GM23338 (cell line): ENCODE measurements at regions not wholly inside any gene's neighbourhood (a gene's known extent, or its start where the extent isn't known, plus 50 kb on each side); places are given as distances from the start of the nearest gene placed in this dataset.
A peak's percentile ranks its signal among the peaks of the same experiment; 100 is the strongest.

Experiments
- ATAC-seq: fragments of 200-7000 bp; cut with Tn5 transposase; 3 replicates; pipeline ENCODE4 v1.9.1; 2020
- DNase-seq: peaks from one replicate; pipeline ENCODE4 v3.0.0-alpha.2; 2015; ENCODE audit warnings: low spot score
- H2AFZ ChIP-seq: fragments of 200-600 bp; sonication (generic); 2 replicates; pipeline ENCODE4 v1.8.0; 2016; ENCODE audit warnings: antibody characterized with exemption, mild to moderate bottlenecking, moderate library complexity
- H3F3A ChIP-seq: fragments of 200-600 bp; sonication (generic); replicated peaks from 2 replicates; pipeline ENCODE4 v1.8.0; 2017; ENCODE audit warnings: antibody characterized with exemption, mixed run types, low read depth
- H3K27ac ChIP-seq: fragments of 200-600 bp; sonication (generic); 2 replicates; pipeline ENCODE4 v1.6.1; 2016; ENCODE audit warnings: low read depth
- H3K27me3 ChIP-seq: fragments of 200-600 bp; sonication (generic); 2 replicates; pipeline ENCODE4 v1.8.0; 2016; ENCODE audit warnings: mild to moderate bottlenecking, mixed run types, moderate library complexity; ENCODE audit not compliant: insufficient read depth
- H3K36me3 ChIP-seq: fragments of 200-600 bp; sonication (generic); 2 replicates; pipeline ENCODE4 v1.8.0; 2016; ENCODE audit warnings: mild to moderate bottlenecking; ENCODE audit not compliant: insufficient read depth
- H3K4me1 ChIP-seq: fragments of 200-600 bp; sonication (generic); 2 replicates; pipeline ENCODE4 v1.8.0; 2016; ENCODE audit warnings: mild to moderate bottlenecking, moderate library complexity; ENCODE audit not compliant: insufficient read depth
- H3K4me2 ChIP-seq: fragments of 200-600 bp; sonication (generic); 2 replicates; pipeline ENCODE4 v1.7.1; 2017; ENCODE audit warnings: mixed run types
- H3K4me3 ChIP-seq: fragments of 200-600 bp; sonication (generic); 2 replicates; pipeline ENCODE4 v1.6.1; 2016; ENCODE audit warnings: mixed run types
- H3K79me2 ChIP-seq: fragments of 200-600 bp; sonication (generic); replicated peaks from 2 replicates; pipeline ENCODE4 v1.8.0; 2017; ENCODE audit warnings: mild to moderate bottlenecking; ENCODE audit not compliant: insufficient read depth
- H3K9me2 ChIP-seq: fragments of 200-600 bp; sonication (generic); 2 replicates; pipeline ENCODE4 v1.8.0; 2017; ENCODE audit not compliant: insufficient read depth
- H4K20me1 ChIP-seq: fragments of 200-600 bp; sonication (generic); replicated peaks from 2 replicates; pipeline ENCODE4 v1.8.0; 2017; ENCODE audit warnings: mild to moderate bottlenecking; ENCODE audit not compliant: insufficient read depth
- H3K27ac Mint-ChIP-seq: 2 replicates; pipeline ENCODE4 v1.8.0; 2020; ENCODE audit warnings: inconsistent platforms, mild to moderate bottlenecking, moderate library complexity, mixed read lengths
- H3K27me3 Mint-ChIP-seq: 3 replicates; pipeline ENCODE4 v1.8.0; 2022; ENCODE audit warnings: low read depth, mild to moderate bottlenecking, moderate library complexity, mixed read lengths, inconsistent platforms; ENCODE audit not compliant: insufficient read depth, poor library complexity
- H3K36me3 Mint-ChIP-seq: 3 replicates; pipeline ENCODE4 v1.8.0; 2021; ENCODE audit warnings: low read depth, mild to moderate bottlenecking, inconsistent platforms, moderate library complexity, mixed read lengths
- H3K4me1 Mint-ChIP-seq: 3 replicates; pipeline ENCODE4 v1.8.0; 2020; ENCODE audit warnings: mild to moderate bottlenecking, inconsistent platforms, mixed read lengths
- H3K4me3 Mint-ChIP-seq: 3 replicates; pipeline ENCODE4 v1.8.0; 2021; ENCODE audit warnings: moderate library complexity, mild to moderate bottlenecking, inconsistent platforms, mixed read lengths
- H3K9me3 Mint-ChIP-seq: 3 replicates; pipeline ENCODE4 v1.8.0; 2020; ENCODE audit warnings: moderate library complexity, mild to moderate bottlenecking, inconsistent platforms, mixed read lengths
- CREB1 ChIP-seq: fragments of 250-450 bp; sonication (Bioruptor Pico); IDR thresholded peaks from 2 replicates; pipeline ENCODE4 v1.5.0; 2020; ENCODE audit warnings: low read depth, mild to moderate bottlenecking, moderate library complexity
- POLR2AphosphoS5 ChIP-seq: IDR thresholded peaks from 2 replicates; pipeline ENCODE4 v1.6.1; 2016; ENCODE audit warnings: antibody characterized with exemption, low read depth
- STAT1 ChIP-seq: IDR thresholded peaks from one replicate; pipeline ENCODE4 v1.6.1; 2016; ENCODE audit warnings: antibody characterized with exemption; ENCODE audit not compliant: unreplicated experiment
- ZNF114 ChIP-seq: fragments of 250-450 bp; sonication (Bioruptor Pico); IDR thresholded peaks from 2 replicates; pipeline ENCODE4 v1.5.0; 2020; ENCODE audit warnings: mild to moderate bottlenecking, moderate library complexity
- TF ChIP-seq, protein P1 (sequence below): fragments of 250-450 bp; sonication (Bioruptor Pico); IDR thresholded peaks from 2 replicates; pipeline ENCODE4 v1.5.0; 2020; ENCODE audit warnings: mild to moderate bottlenecking, moderate library complexity
- TF ChIP-seq, protein P2 (sequence below), 2 experiments: fragments of 200-600 bp in 1 of 2; sonication (generic) in 1 of 2; conservative IDR thresholded peaks; 2 replicates each; pipeline versions ENCODE4 v1.5.1 to v1.6.1; 2016 to 2017; ENCODE audit warnings: antibody characterized with exemption in 2 of 2, low read depth in 2 of 2, mild to moderate bottlenecking in 2 of 2, moderate library complexity in 1 of 2

DNA sequence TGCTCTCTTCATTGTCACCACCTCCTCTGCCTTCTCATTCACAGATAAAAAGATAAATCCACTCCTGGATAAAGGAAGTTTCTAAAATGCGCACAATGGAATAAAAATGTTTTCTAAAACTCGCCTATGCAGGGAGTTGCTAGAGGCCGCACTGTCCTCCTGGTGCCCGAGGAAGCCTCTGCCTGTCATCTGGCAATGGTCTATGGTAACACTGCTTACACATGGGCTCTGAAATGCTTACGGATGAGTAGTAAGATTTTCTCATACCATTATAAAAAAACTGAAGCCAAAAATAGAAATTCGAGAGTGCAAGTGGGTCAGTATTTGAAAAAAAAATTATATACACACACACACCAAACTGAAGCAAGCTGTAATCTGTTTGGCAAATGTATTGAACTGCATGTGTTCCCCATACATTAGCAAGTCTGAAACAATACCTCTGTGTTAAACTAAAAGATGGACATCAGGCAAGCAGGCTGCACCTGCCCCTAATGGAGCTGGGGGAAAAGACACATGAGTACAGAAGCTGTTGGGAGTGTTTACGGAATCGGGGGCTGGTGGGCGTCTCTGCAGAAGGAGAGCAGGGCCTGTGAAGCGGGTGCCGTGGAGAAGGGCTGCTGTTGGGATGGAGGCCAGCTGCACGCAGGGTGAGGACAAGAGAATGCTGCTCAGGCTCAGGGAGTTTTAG lies 103.3 kb upstream of the FAT1 start:
- Histone ChIP-seq H3K4me2 (no peak overlapping the region), H3K36me3 (no peaks in the 10 kb centered on the region), H3K79me2 (no peaks in the 10 kb centered on the region), H3K27me3 (no peaks in the 10 kb centered on the region), H3F3A (no peaks in the 10 kb centered on the region), H3K9me2 (peaks cover 3% of the 10 kb centered on the region; the same call in 1 of the 2 replicates), H3K27ac (no peak overlapping the region), H2AFZ (peak overlapping the region; percentile 52; the same call in 1 of the 2 replicates), H4K20me1 (no peaks in the 10 kb centered on the region), H3K4me1 (no peaks in the 10 kb centered on the region), H3K4me3 (no peak overlapping the region)
- ATAC-seq (no peak; the same call in 2 of the 3 replicates), DNase-seq (no peak)
- H3K27me3 Mint-ChIP-seq = peaks cover 3% of the 10 kb centered on the region
- TF ChIP-seq STAT1 = no peak
- H3K4me1 Mint-ChIP-seq = peaks cover 4% of the 10 kb centered on the region; the same call in 2 of the 3 replicates
- H3K4me3 Mint-ChIP-seq = no peak overlapping the region
- no peaks in the 10 kb centered on the region for H3K36me3 Mint-ChIP-seq
- H3K9me3 Mint-ChIP-seq = no peaks in the 10 kb centered on the region
- H3K27ac Mint-ChIP-seq = no peak overlapping the region

DNA sequence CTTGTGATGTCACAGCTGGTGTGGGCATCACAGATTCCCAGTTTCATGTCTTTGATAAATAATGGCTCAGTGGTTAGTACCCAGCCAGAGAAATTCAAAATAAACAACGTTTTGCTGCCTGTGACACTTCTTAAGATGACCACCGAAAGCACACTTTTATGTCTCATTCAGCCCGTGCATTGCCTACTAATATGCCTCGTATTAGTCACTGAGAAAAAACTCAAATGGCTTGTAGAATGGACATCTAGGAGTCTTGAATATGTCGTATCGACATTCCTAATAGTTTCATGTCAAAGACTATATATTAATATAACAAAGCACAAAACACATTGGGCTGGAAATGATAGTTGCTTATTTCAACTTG lies 103.9 kb upstream of the FAT1 start:
- Histone ChIP-seq H3K27me3 (no peaks in the 10 kb centered on the region), H3K9me2 (peaks cover 5% of the 10 kb centered on the region; the same call in 1 of the 2 replicates), H3K79me2 (no peaks in the 10 kb centered on the region), H4K20me1 (no peaks in the 10 kb centered on the region), H3K36me3 (no peaks in the 10 kb centered on the region), H2AFZ (no peak overlapping the region), H3K27ac (no peak overlapping the region), H3K4me1 (no peaks in the 10 kb centered on the region), H3F3A (no peaks in the 10 kb centered on the region), H3K4me2 (no peak overlapping the region), H3K4me3 (no peak overlapping the region)
- H3K9me3 Mint-ChIP-seq = no peaks in the 10 kb centered on the region
- H3K27ac Mint-ChIP-seq = no peak overlapping the region
- peaks cover 4% of the 10 kb centered on the region; the same call in 2 of the 3 replicates for H3K4me1 Mint-ChIP-seq
- TF ChIP-seq POLR2AphosphoS5 (no peak), CREB1 (CRISPR knock-in tag) (no peak), ZNF114 (no peak)
- TF ChIP-seq, protein P1, sequence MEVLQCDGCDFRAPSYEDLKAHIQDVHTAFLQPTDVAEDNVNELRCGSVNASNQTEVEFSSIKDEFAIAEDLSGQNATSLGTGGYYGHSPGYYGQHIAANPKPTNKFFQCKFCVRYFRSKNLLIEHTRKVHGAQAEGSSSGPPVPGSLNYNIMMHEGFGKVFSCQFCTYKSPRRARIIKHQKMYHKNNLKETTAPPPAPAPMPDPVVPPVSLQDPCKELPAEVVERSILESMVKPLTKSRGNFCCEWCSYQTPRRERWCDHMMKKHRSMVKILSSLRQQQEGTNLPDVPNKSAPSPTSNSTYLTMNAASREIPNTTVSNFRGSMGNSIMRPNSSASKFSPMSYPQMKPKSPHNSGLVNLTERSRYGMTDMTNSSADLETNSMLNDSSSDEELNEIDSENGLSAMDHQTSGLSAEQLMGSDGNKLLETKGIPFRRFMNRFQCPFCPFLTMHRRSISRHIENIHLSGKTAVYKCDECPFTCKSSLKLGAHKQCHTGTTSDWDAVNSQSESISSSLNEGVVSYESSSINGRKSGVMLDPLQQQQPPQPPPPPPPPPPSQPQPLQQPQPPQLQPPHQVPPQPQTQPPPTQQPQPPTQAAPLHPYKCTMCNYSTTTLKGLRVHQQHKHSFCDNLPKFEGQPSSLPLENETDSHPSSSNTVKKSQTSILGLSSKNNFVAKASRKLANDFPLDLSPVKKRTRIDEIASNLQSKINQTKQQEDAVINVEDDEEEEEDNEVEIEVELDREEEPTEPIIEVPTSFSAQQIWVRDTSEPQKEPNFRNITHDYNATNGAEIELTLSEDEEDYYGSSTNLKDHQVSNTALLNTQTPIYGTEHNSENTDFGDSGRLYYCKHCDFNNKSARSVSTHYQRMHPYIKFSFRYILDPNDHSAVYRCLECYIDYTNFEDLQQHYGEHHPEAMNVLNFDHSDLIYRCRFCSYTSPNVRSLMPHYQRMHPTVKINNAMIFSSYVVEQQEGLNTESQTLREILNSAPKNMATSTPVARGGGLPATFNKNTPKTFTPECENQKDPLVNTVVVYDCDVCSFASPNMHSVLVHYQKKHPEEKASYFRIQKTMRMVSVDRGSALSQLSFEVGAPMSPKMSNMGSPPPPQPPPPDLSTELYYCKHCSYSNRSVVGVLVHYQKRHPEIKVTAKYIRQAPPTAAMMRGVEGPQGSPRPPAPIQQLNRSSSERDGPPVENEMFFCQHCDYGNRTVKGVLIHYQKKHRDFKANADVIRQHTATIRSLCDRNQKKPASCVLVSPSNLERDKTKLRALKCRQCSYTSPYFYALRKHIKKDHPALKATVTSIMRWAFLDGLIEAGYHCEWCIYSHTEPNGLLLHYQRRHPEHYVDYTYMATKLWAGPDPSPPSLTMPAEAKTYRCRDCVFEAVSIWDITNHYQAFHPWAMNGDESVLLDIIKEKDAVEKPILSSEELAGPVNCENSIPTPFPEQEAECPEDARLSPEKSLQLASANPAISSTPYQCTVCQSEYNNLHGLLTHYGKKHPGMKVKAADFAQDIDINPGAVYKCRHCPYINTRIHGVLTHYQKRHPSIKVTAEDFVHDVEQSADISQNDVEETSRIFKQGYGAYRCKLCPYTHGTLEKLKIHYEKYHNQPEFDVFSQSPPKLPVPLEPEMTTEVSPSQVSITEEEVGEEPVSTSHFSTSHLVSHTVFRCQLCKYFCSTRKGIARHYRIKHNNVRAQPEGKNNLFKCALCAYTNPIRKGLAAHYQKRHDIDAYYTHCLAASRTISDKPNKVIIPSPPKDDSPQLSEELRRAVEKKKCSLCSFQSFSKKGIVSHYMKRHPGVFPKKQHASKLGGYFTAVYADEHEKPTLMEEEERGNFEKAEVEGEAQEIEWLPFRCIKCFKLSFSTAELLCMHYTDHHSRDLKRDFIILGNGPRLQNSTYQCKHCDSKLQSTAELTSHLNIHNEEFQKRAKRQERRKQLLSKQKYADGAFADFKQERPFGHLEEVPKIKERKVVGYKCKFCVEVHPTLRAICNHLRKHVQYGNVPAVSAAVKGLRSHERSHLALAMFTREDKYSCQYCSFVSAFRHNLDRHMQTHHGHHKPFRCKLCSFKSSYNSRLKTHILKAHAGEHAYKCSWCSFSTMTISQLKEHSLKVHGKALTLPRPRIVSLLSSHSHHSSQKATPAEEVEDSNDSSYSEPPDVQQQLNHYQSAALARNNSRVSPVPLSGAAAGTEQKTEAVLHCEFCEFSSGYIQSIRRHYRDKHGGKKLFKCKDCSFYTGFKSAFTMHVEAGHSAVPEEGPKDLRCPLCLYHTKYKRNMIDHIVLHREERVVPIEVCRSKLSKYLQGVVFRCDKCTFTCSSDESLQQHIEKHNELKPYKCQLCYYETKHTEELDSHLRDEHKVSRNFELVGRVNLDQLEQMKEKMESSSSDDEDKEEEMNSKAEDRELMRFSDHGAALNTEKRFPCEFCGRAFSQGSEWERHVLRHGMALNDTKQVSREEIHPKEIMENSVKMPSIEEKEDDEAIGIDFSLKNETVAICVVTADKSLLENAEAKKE = no peak
- TF ChIP-seq, protein P2, sequence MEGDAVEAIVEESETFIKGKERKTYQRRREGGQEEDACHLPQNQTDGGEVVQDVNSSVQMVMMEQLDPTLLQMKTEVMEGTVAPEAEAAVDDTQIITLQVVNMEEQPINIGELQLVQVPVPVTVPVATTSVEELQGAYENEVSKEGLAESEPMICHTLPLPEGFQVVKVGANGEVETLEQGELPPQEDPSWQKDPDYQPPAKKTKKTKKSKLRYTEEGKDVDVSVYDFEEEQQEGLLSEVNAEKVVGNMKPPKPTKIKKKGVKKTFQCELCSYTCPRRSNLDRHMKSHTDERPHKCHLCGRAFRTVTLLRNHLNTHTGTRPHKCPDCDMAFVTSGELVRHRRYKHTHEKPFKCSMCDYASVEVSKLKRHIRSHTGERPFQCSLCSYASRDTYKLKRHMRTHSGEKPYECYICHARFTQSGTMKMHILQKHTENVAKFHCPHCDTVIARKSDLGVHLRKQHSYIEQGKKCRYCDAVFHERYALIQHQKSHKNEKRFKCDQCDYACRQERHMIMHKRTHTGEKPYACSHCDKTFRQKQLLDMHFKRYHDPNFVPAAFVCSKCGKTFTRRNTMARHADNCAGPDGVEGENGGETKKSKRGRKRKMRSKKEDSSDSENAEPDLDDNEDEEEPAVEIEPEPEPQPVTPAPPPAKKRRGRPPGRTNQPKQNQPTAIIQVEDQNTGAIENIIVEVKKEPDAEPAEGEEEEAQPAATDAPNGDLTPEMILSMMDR (conservative IDR thresholded peaks at IDR 0.05; ENCODE audit: low read depth in 2 of 2) = no peak
- peaks cover 3% of the 10 kb centered on the region for H3K27me3 Mint-ChIP-seq
- H3K4me3 Mint-ChIP-seq = no peak overlapping the region
- DNase-seq = no peak
- ATAC-seq = no peak
- no peaks in the 10 kb centered on the region for H3K36me3 Mint-ChIP-seq
